BLaER1 treated with 17β-estradiol and CSF1 and Interleukin-3, amounts not matched to agents 10 nM and 100 nM (cell line): ENCODE measurements at regions not wholly inside any gene's neighbourhood (a gene's known extent, or its start where the extent isn't known, plus 50 kb on each side); places are given as distances from the start of the nearest gene placed in this dataset.

Source experiments
- H3K27ac ChIP-seq, 11 experiments: shearing (Covaris generic); formaldehyde crosslinking; 2 replicates each; pipeline ENCODE4 v1.8.1; 2022
- H3K27me3 ChIP-seq, 11 experiments: shearing (Covaris generic); formaldehyde crosslinking; 2 replicates each; pipeline ENCODE4 v1.8.1; 2022
- H3K36me3 ChIP-seq, 11 experiments: shearing (Covaris generic); formaldehyde crosslinking; 2 replicates each; pipeline ENCODE4 v1.8.1; 2022
- H3K4me1 ChIP-seq, 10 experiments: shearing (Covaris generic); formaldehyde crosslinking; 2 replicates each; pipeline ENCODE4 v1.8.1; 2022
- H3K4me2 ChIP-seq, 11 experiments: shearing (Covaris generic); formaldehyde crosslinking; 2 replicates each; pipeline ENCODE4 v1.8.1; 2022
- H3K4me3 ChIP-seq, 10 experiments: shearing (Covaris generic); formaldehyde crosslinking; 2 replicates each; pipeline ENCODE4 v1.8.1; 2022
- H3K9ac ChIP-seq, 11 experiments: shearing (Covaris generic); formaldehyde crosslinking; 2 replicates each; pipeline ENCODE4 v1.8.1; 2022
- H3K9me3 ChIP-seq, 11 experiments: shearing (Covaris generic); formaldehyde crosslinking; replicated peaks in 1 of 11; 2 replicates each; pipeline ENCODE4 v1.8.1; 2022
- H4K20me1 ChIP-seq, 11 experiments: shearing (Covaris generic); formaldehyde crosslinking; 2 replicates each; pipeline ENCODE4 v1.8.1; 2022
- Cebpa-rat ChIP-seq, 11 experiments: shearing (Covaris generic); IDR thresholded peaks; 2 replicates each; pipeline ENCODE4 v1.8.1; 2022

DNA sequence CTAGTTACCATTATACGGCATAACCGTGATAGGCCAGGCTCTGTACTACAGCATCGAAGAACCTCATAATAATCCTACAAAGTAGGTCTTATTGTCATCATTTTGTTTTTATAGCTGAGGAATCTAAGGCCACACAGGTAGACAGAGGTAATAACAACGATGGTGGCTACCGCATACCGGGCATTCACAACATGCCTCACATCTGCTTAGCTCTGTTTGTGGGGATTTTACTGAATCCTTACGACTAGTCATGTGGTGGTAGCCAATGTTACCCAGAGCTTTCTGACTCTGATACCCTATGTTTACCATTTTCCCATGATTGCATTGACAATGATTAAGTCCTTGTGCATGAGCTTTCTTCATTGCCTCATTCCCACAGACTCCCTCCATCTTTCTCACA, 269.4 kb downstream of the TCF7L2 start:
- H3K9me3 ChIP-seq = peaks cover 0 to 8% (median 2%) of the 10 kb centered on the region in 11 experiments; a peak in 11 of 22 replicates
- no peak overlapping the region for H3K4me2 ChIP-seq
- no peak overlapping the region for H3K9ac ChIP-seq
- no peak overlapping the region for H3K27ac ChIP-seq
- no peak overlapping the region for H3K4me3 ChIP-seq
- H4K20me1 ChIP-seq = no peaks in the 10 kb centered on the region
- peaks cover 11 to 55% (median 40%) of the 10 kb centered on the region in 10 experiments for H3K4me1 ChIP-seq
- H3K36me3 ChIP-seq = no peaks in the 10 kb centered on the region
- no peak for TF ChIP-seq Cebpa-rat (IDR thresholded peaks at IDR 0.05)
- H3K27me3 ChIP-seq = peaks cover 0 to 4% (median 0%) of the 10 kb centered on the region in 11 experiments; a peak in 1 of 22 replicates

DNA sequence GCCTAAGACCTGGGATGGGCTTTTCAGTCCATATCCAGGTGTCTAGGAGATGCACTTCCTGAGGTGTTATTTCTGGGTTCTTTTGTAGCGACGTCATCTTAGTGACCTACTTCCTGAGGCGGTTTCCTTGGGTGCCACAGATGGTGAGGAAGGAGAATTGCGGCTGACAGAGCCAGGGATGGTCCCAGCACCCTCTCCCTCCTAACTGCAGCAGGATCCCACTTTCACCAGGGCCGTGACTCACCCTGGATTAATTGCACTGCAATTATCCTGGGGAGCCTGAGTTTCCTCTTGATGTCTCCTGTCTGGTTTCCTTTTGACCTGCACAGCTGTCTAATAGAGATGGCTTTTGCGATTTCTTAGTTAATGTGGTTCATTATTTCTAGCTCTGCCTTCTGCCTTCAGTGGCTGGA, 271.7 kb downstream of the TCF7L2 start:
- peaks cover 0 to 6% (median 0%) of the 10 kb centered on the region in 11 experiments; a peak in 3 of 22 replicates for H3K9me3 ChIP-seq
- peaks cover 0 to 7% (median 0%) of the 10 kb centered on the region in 11 experiments; a peak in 4 of 22 replicates for H3K27me3 ChIP-seq
- peaks cover 26 to 69% (median 58%) of the 10 kb centered on the region in 10 experiments for H3K4me1 ChIP-seq
- H4K20me1 ChIP-seq = no peaks in the 10 kb centered on the region
- H3K4me2 ChIP-seq = peak overlapping the region; percentile 42 to 93 (median 70)
- peak overlapping the region in 4 of 11 experiments; percentile 8 to 56 (median 30); a peak in 5 of 22 replicates for H3K9ac ChIP-seq
- H3K36me3 ChIP-seq = no peaks in the 10 kb centered on the region
- no peak overlapping the region for H3K4me3 ChIP-seq
- no peak for TF ChIP-seq Cebpa-rat (IDR thresholded peaks at IDR 0.05)
- H3K27ac ChIP-seq = peak overlapping the region in 5 of 11 experiments; percentile 6 to 68 (median 36); a peak in 8 of 22 replicates

GRCh38 chr10:113222207-113222606, 272.2 kb downstream of the TCF7L2 start:
- Histone ChIP-seq H3K4me2 (peak overlapping the region; percentile 42 to 93 (median 70)), H3K9me3 (peaks cover 0 to 6% (median 0%) of the 10 kb centered on the region in 11 experiments; a peak in 3 of 22 replicates), H4K20me1 (no peaks in the 10 kb centered on the region), H3K36me3 (no peaks in the 10 kb centered on the region), H3K4me1 (peaks cover 31 to 71% (median 61%) of the 10 kb centered on the region in 10 experiments), H3K4me3 (no peak overlapping the region), H3K27ac (peak overlapping the region in 5 of 11 experiments; percentile 3 to 68 (median 31); a peak in 8 of 22 replicates), H3K27me3 (peaks cover 0 to 11% (median 0%) of the 10 kb centered on the region in 11 experiments; a peak in 5 of 22 replicates), H3K9ac (peak overlapping the region in 4 of 11 experiments; percentile 8 to 56 (median 30); a peak in 6 of 22 replicates)
- no peak for TF ChIP-seq Cebpa-rat (IDR thresholded peaks at IDR 0.05)

DNA sequence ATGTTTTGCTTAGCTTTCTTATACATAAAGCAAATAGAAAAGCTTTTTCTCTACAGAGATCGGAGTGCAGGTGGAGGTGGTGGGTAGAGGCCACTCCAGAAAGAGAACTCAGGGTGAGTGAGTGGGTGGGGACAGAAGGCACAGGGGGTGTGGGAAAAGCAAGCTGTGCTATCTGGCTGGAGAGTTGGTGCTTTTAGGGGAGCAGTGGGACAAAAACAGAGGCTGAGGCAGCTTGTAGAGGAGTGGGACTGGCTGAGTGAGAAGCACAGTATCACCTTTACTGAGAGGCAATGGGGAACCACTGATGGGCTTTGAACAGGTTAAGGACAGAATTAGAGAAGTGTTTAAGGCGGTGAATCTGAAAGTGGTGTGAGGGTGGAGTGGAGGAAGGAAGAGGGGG, 275.3 kb downstream of the TCF7L2 start:
- no peak overlapping the region for H3K4me3 ChIP-seq
- no peak for TF ChIP-seq Cebpa-rat (IDR thresholded peaks at IDR 0.05)
- no peaks in the 10 kb centered on the region for H4K20me1 ChIP-seq
- peak overlapping the region; percentile 40 to 93 (median 69); a peak in 21 of 22 replicates for H3K4me2 ChIP-seq
- H3K9me3 ChIP-seq = peaks cover 0 to 4% (median 0%) of the 10 kb centered on the region in 11 experiments; a peak in 1 of 22 replicates
- H3K9ac ChIP-seq = no peak overlapping the region
- peak overlapping the region in 2 of 11 experiments; percentile 28 to 44; a peak in 3 of 22 replicates for H3K27ac ChIP-seq
- no peaks in the 10 kb centered on the region for H3K36me3 ChIP-seq
- peaks cover 0 to 15% (median 0%) of the 10 kb centered on the region in 11 experiments; a peak in 5 of 22 replicates for H3K27me3 ChIP-seq
- H3K4me1 ChIP-seq = peaks cover 31 to 99% (median 80%) of the 10 kb centered on the region in 10 experiments

GRCh38 chr10:113225903-113226302, 275.9 kb downstream of the TCF7L2 start:
- Histone ChIP-seq H3K9me3 (peaks cover 0 to 4% (median 0%) of the 10 kb centered on the region in 11 experiments; a peak in 1 of 22 replicates), H3K4me3 (peak overlapping the region in 1 of 10 experiments; percentile 30; a peak in 2 of 20 replicates), H3K4me2 (peak overlapping the region; percentile 40 to 93 (median 69)), H3K4me1 (peaks cover 31 to 99% (median 79%) of the 10 kb centered on the region in 10 experiments), H4K20me1 (no peaks in the 10 kb centered on the region), H3K27ac (peak overlapping the region in 4 of 11 experiments; percentile 7 to 44 (median 34); a peak in 4 of 22 replicates), H3K36me3 (no peaks in the 10 kb centered on the region), H3K27me3 (peaks cover 0 to 15% (median 0%) of the 10 kb centered on the region in 11 experiments; a peak in 5 of 22 replicates), H3K9ac (0 out of 22 replicates have a peak overlapping the region, but pooled peaks of 1 of the 11 experiments have one; percentile 5)
- TF ChIP-seq Cebpa-rat (IDR thresholded peaks at IDR 0.05) = no peak

DNA sequence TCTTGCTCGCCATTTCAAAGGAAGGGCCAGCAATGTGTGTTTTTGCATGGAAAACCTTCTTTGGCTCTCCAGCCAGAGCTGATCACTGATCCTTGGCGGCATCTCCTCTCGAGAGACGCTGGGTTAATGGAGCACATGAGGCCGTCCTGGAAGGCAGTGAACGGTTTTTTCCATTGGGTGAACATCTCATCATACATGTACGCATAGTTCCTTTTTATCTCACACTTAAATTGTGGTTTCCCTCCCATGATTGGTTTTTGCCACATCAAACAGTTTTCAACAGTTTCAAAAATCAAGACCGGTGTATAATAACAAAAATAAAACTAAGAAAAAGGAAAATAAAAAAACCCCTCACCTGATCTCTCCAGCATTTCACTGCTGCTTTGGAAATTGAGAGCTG, 276.4 kb downstream of the TCF7L2 start:
- H3K36me3 ChIP-seq = no peaks in the 10 kb centered on the region
- peak overlapping the region in 2 of 10 experiments; percentile 7 to 30; a peak in 2 of 20 replicates for H3K4me3 ChIP-seq
- peak overlapping the region in 4 of 11 experiments; percentile 7 to 44 (median 34); a peak in 3 of 22 replicates for H3K27ac ChIP-seq
- peaks cover 0 to 15% (median 0%) of the 10 kb centered on the region in 11 experiments; a peak in 5 of 22 replicates for H3K27me3 ChIP-seq
- H3K4me1 ChIP-seq = peaks cover 31 to 99% (median 74%) of the 10 kb centered on the region in 10 experiments
- peak overlapping the region in 1 of 11 experiments; percentile 33; a peak in 1 of 22 replicates for H3K9ac ChIP-seq
- TF ChIP-seq Cebpa-rat (IDR thresholded peaks at IDR 0.05) = no peak
- peak overlapping the region; percentile 40 to 93 (median 69) for H3K4me2 ChIP-seq
- H3K9me3 ChIP-seq = peaks cover 0 to 4% (median 0%) of the 10 kb centered on the region in 11 experiments; a peak in 1 of 22 replicates
- H4K20me1 ChIP-seq = no peaks in the 10 kb centered on the region

GRCh38 chr10:113226831-113227445, 276.9 kb downstream of the TCF7L2 start:
- Histone ChIP-seq H3K4me2 (peak overlapping the region; percentile 40 to 93 (median 69)), H3K9me3 (peaks cover 0 to 4% (median 0%) of the 10 kb centered on the region in 11 experiments; a peak in 1 of 22 replicates), H3K36me3 (no peaks in the 10 kb centered on the region), H3K4me1 (peaks cover 25 to 99% (median 69%) of the 10 kb centered on the region in 10 experiments), H3K27me3 (peaks cover 0 to 15% (median 0%) of the 10 kb centered on the region in 11 experiments; a peak in 5 of 22 replicates), H3K9ac (peak overlapping the region in 1 of 11 experiments; percentile 33; a peak in 2 of 22 replicates), H4K20me1 (no peaks in the 10 kb centered on the region), H3K27ac (peak overlapping the region in 2 of 11 experiments; percentile 13 to 39; a peak in 2 of 22 replicates), H3K4me3 (peak overlapping the region in 2 of 10 experiments; percentile 7 to 30; a peak in 1 of 20 replicates)
- TF ChIP-seq Cebpa-rat (IDR thresholded peaks at IDR 0.05) = no peak

DNA sequence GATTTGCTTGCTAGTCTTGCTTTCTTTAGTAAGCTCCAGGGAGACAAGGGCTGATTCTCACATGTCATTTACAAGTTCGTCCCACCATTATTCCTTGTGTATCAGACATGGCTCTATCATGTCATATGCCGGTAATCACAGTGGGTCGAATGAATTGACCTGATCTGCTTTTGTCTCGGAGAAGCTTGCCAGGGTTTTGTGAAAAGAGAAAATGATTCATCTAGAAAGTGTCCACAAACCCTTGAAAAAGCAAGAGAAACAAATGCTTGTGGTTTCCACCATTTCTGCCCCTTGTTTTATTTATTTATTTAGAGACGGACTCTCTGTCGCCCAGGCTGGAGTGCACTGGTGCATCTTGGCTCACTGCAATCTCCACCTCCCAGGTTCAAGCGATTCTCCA, 278.5 kb downstream of the TCF7L2 start:
- Histone ChIP-seq H3K27me3 (peaks cover 0 to 14% (median 0%) of the 10 kb centered on the region in 11 experiments; a peak in 5 of 22 replicates), H3K27ac (no peak overlapping the region), H3K4me1 (peaks cover 19 to 97% (median 62%) of the 10 kb centered on the region in 10 experiments), H3K4me3 (no peak overlapping the region), H3K36me3 (no peaks in the 10 kb centered on the region), H3K4me2 (peak overlapping the region in 8 of 11 experiments; percentile 4 to 93 (median 66); a peak in 12 of 22 replicates), H3K9ac (no peak overlapping the region), H3K9me3 (peaks cover 0 to 4% (median 0%) of the 10 kb centered on the region in 11 experiments; a peak in 1 of 22 replicates), H4K20me1 (no peaks in the 10 kb centered on the region)
- TF ChIP-seq Cebpa-rat (IDR thresholded peaks at IDR 0.05) = no peak
